Cardiac fibroblast (primary cell): ENCODE measurements at regions not wholly inside any gene's neighbourhood (a gene's known extent, or its start where the extent isn't known, plus 50 kb on each side); places are given as distances from the start of the nearest gene placed in this dataset.
A peak's percentile ranks its signal among the peaks of the same experiment; 100 is the strongest.
"Not testable (repeated sequence)": the region's sequence is repeated elsewhere in the genome, so short reads cannot be mapped to it uniquely, and the experiment has no call there.

Experiments used
- DNase-seq, 2 donors: peaks; one replicate each; pipeline versions ENCODE4 v3.0.0 to v3.0.0-alpha.2; 2010; ENCODE audit warnings: low read depth in 2 of 2
- H3K4me3 ChIP-seq, 2 donors: replicated peaks in 1 of 2; 1 replicate in 1 of 2; 2 replicates in 1 of 2; pipeline ENCODE4 v1.5.1; 2011; ENCODE audit warnings: low read depth in 2 of 2, low read length in 2 of 2, mild to moderate bottlenecking in 2 of 2, moderate library complexity in 1 of 2
- TF ChIP-seq, protein P1 (sequence below): IDR thresholded peaks from one replicate; pipeline ENCODE4 v1.5.1; 2011; ENCODE audit warnings: low read depth, mild to moderate bottlenecking, low read length, inconsistent platforms

- TF ChIP-seq, protein P1, sequence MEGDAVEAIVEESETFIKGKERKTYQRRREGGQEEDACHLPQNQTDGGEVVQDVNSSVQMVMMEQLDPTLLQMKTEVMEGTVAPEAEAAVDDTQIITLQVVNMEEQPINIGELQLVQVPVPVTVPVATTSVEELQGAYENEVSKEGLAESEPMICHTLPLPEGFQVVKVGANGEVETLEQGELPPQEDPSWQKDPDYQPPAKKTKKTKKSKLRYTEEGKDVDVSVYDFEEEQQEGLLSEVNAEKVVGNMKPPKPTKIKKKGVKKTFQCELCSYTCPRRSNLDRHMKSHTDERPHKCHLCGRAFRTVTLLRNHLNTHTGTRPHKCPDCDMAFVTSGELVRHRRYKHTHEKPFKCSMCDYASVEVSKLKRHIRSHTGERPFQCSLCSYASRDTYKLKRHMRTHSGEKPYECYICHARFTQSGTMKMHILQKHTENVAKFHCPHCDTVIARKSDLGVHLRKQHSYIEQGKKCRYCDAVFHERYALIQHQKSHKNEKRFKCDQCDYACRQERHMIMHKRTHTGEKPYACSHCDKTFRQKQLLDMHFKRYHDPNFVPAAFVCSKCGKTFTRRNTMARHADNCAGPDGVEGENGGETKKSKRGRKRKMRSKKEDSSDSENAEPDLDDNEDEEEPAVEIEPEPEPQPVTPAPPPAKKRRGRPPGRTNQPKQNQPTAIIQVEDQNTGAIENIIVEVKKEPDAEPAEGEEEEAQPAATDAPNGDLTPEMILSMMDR = no peak
- no peak overlapping the region for H3K4me3 ChIP-seq
- DNase-seq = no peak
These were observed 1729.7 kb downstream of the PCDH9 start for GRCh38 chr13:65500481-65500880.

GRCh38 chr13:65499256-65499655 lies 1730.9 kb downstream of the PCDH9 start:
- H3K4me3 ChIP-seq = no peak overlapping the region
- TF ChIP-seq, protein P1 = no peak
- no peak for DNase-seq

DNA sequence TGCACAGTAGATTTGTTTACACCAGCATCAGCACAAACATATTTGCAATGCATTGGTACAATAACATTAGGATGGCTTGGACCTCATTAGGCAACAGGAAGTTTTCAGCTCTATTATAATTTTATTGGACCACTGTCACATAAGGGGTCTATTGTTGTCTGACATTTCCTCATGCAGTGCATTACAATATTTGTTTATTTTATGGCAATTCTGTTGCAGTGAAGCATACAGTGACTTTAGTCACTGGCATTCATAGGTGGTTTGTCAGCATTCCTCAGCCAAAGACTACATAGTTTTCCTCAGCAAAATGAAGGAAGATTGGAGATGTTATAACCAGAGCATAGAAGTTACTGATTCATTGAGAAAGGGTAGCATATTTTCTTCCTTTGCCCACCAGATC lies 1732.9 kb downstream of the PCDH9 start:
- H3K4me3 ChIP-seq = no peak overlapping the region
- peak in 1 of 2 donors; percentile 47 for DNase-seq
- TF ChIP-seq, protein P1 = no peak

GRCh38 chr13:65490725-65491124 lies 1739.4 kb downstream of the PCDH9 start:
- not testable (repeated sequence) for DNase-seq, H3K4me3 ChIP-seq

- peak in 1 of 2 donors; percentile 5 for DNase-seq
- H3K4me3 ChIP-seq = no peak overlapping the region
- TF ChIP-seq, protein P1 = no peak
These were observed 1741.5 kb downstream of the PCDH9 start for GRCh38 chr13:65488606-65489005.

GRCh38 chr13:65479692-65480091 lies 1750.4 kb downstream of the PCDH9 start:
- TF ChIP-seq, protein P1 = no peak
- no peak for DNase-seq
- H3K4me3 ChIP-seq = no peak overlapping the region

- no peak for DNase-seq
- H3K4me3 ChIP-seq = no peak overlapping the region
- TF ChIP-seq, protein P1 = no peak
These were observed 1756.9 kb downstream of the PCDH9 start for GRCh38 chr13:65473196-65473595.

GRCh38 chr13:65472336-65472735 lies 1757.8 kb downstream of the PCDH9 start:
- TF ChIP-seq, protein P1 = no peak
- H3K4me3 ChIP-seq = no peak overlapping the region
- no peak for DNase-seq
